ENCODE measurements at regions not wholly inside any gene's neighbourhood (a gene's known extent, or its start where the extent isn't known, plus 50 kb on each side); places are given as distances from the start of the nearest gene placed in this dataset.
"Not testable (repeated sequence)": the region's sequence is repeated elsewhere in the genome, so short reads cannot be mapped to it uniquely, and the experiment has no call there.

- no peak for DNase-seq
Observed at GRCh38 chr3:72065872-72066641, 281.1 kb upstream of the PROK2 start.

DNA sequence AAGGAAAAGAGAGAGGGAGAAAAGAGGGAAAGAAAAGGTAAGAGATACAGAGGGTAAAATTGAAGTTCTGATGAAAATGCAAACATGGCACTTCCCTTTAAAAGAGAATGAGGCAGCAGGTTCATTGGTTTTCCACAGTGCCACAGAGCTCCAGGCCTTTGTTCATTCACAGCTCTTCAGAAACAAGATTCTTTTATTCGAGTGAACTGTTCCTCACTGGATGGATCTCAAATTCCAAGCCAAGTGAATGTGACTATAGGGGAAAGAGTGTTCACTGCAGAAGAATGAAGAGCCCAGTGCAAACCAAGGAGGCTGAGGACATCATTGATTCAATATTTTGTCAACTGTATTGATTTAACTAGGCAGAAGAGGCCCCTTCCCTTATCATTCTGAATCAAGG lies 280.3 kb upstream of the PROK2 start:
- no peak for DNase-seq

- not testable (repeated sequence) for DNase-seq
Observed at GRCh38 chr3:72064727-72065126, 279.8 kb upstream of the PROK2 start.

DNA sequence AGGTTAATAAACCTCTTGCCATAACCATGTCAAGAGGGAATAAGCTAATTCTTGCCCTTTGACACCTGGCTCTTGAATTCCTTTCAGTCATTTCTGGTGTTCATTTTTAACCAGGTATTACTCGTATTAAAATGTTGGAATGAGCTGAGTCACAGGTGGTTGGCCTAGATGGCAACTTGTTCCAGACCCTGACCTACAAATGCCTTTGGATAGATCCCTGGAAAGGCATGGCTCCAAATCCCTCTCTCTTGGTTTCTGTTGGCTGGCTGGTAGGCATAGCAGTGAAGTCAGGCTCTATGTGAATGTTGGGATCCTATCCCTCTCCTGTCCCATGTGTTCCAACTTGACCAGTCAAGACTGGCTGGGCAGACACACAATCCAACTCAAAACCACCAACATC lies 277.1 kb upstream of the PROK2 start:
- no peak for DNase-seq

GRCh38 chr3:72060447-72061034 lies 275.6 kb upstream of the PROK2 start:
- DNase-seq, result no peak

- DNase-seq, result peak; percentile 86
Observed at GRCh38 chr3:72058493-72059081, 273.6 kb upstream of the PROK2 start.

DNA sequence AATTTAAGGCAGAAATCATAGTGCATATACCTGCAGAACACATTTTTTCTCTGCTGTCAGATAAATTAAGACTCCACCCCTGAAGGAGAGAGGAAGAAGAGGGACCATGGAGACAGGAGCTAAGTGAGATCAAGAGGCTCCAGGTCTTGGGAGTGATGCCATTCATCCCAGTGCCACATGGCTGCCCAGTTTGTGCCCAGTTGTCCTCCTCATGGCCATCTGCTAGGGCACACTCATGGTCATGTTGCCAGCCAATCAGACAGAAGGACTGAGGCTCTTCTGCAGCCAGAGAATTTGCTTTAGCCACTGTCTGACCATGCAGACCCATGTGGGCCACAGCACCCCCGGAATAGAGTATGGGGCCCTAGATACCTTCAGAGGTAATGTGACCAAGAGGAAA lies 270.5 kb upstream of the PROK2 start:
- DNase-seq, result no peak

DNA sequence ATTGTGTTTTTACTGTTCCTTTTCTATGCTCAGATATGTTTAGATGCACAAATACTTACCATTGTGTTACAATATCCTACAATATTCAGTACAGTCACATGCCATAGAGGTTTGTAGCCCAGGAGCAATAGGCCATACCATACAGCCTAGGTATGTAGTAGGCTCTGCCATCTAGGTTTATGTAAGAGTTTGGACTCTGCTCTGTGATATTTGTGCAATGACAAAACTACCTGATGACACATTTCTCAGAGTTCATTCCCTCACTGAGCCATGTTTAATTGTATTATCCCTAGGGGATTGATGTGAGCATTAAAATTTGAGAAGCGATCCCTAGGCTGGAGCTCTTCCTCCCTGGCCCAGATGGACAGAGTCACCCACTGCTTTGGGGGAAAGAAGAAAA lies 270.0 kb upstream of the PROK2 start:
- DNase-seq, result no peak

DNA sequence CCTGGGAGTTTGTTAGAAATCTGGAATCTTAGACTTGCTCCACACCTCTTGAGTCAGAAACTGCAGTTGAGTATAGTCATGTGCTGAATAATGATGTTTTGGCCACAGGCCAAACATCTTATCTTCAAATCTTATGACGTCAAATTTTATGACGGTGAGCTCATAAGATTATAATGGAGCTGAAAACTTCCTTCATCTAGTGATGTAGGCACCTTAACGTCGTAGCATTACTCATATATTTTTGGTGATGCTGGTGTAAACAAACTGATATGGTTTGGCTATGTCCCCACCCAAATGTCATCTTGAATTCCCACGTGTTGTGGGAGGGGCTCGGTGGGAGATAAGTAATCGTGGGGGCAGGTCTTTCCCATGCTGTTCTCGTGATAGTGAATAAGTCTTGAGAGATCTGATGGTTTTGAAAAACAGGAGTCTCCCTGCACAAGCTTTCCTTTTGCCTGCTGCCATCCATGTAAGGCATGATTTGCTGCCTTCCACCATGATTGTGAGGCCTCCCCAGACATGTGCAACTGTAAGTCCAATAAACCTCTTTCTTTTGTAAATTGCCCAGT lies 268.0 kb upstream of the PROK2 start:
- DNase-seq, result no peak

DNA sequence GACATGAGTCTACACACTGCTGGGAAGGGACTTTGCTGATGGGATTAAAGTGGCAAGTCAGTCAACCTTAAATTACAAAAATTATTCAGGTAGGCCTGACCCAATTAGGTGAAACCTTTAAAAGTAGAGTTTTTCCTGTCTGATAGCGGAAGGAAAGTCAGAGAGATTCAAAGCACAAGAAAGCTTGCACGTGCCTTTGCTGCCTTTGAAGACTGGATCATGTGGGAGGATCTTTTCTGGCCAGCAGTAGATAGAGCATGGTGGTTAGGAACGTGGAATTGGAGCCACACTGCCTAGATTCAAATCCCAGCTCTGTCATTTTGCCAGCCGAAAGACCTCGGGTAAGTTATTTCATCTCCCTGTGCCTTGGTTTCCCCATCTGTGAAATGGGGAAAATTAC lies 265.8 kb upstream of the PROK2 start:
- no peak for DNase-seq

DNA sequence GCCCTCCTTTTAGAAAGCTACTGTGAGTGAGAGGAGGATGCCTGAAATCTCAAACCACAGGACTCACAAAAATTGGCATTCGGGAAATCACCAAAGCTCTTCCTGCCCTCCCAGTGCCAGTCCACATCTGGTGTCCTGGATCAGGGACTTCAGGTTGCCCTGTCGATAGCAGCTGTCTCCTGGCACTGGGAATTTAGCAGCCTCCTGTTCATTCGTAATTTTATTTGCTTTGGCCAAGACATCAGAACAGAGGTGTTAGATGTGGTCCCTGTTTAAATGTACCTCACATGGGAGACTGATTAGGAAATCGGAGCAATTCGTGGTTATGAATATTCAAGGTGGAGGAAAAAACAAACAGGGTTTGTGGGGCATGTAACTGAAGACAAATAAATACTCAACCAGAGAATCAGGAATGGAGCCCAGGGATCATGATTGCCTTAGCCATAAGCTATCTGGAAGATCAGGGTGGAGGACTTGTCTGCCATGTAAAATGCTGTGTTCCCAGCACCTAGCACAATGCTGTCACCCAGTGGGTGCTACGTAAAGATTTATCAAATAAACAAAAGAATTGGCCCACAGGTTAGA lies 265.2 kb upstream of the PROK2 start:
- peak; percentile 14 for DNase-seq

- DNase-seq, result no peak
Observed at GRCh38 chr3:72049300-72049699, 264.4 kb upstream of the PROK2 start.

- no peak for DNase-seq
Observed at GRCh38 chr3:72048873-72049272, 263.9 kb upstream of the PROK2 start.

- DNase-seq, result no peak
Observed at GRCh38 chr3:72047221-72047871, 262.4 kb upstream of the PROK2 start.

GRCh38 chr3:72044231-72044855 lies 259.4 kb upstream of the PROK2 start:
- no peak for DNase-seq

GRCh38 chr3:72043204-72044133 lies 258.5 kb upstream of the PROK2 start:
- no peak for DNase-seq

- no peak for DNase-seq
Observed at GRCh38 chr3:72042397-72043203, 257.7 kb upstream of the PROK2 start.

GRCh38 chr3:72041511-72041910 lies 256.6 kb upstream of the PROK2 start:
- DNase-seq, result no peak

GRCh38 chr3:72041076-72041475 lies 256.1 kb upstream of the PROK2 start:
- DNase-seq, result no peak

- DNase-seq, result no peak
Observed at GRCh38 chr3:72039677-72040076, 254.7 kb upstream of the PROK2 start.

GRCh38 chr3:72036899-72037298 lies 252.0 kb upstream of the PROK2 start:
- DNase-seq, result no peak

All from NCI-H1092 treated with DMSO at 0.1 percent for 48 hours (cell line).